GM18870 (cell line): ENCODE measurements at regions not wholly inside any gene's neighbourhood (a gene's known extent, or its start where the extent isn't known, plus 50 kb on each side); places are given as distances from the start of the nearest gene placed in this dataset.

Experiments used
- ATAC-seq: cut with Tn5 transposase; IDR thresholded peaks from one replicate; pipeline ENCODE4 v1.9.1; 2021; ENCODE audit warnings: moderate library complexity; ENCODE audit not compliant: unreplicated experiment

- no peak for ATAC-seq
These were observed 511.8 kb upstream of the NBEA start for GRCh38 chr13:34430294-34430693.

GRCh38 chr13:34431827-34432581, 510.1 kb upstream of the NBEA start:
- no peak for ATAC-seq

GRCh38 chr13:34435338-34435737, 506.7 kb upstream of the NBEA start:
- ATAC-seq = no peak

DNA sequence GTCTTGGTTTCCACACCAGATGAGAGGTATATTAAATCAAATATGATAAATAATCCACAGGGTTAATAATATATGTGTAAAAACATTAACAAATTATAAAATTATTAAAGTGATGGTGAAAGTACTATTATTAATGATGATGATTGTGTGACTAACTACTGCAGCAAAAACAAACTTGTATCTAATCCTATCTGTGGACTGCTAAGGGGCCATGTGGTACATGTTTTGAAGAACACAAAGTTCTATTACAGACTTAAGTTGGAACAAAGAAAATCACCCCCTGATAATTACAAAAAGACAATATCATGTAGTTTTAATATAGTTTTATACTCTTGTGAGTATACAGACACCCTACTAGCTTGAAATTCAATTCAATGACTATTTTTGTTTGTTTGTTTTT, 504.2 kb upstream of the NBEA start:
- no peak for ATAC-seq

GRCh38 chr13:34452831-34453230, 489.2 kb upstream of the NBEA start:
- ATAC-seq = no peak

- ATAC-seq = no peak
These were observed 483.0 kb upstream of the NBEA start for GRCh38 chr13:34458756-34459715.

DNA sequence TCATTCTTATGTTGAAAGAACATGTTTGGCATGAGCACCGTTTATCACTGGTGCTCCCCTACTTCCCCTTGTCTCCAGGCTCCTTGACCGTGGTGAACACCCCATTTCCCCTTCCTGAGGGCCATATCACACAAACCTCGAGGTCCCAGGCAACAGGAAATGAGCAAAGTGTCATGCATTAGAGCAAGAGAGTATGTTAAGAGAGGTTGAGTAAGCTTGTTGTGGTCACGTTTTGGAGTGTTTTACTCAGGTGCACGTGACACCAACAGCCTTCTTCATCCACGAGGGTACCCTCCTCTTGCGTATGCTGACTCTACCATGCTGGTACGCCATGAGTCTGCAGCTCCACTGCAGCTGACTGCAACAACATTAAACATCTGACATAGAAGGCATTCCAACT, 482.2 kb upstream of the NBEA start:
- ATAC-seq = no peak

DNA sequence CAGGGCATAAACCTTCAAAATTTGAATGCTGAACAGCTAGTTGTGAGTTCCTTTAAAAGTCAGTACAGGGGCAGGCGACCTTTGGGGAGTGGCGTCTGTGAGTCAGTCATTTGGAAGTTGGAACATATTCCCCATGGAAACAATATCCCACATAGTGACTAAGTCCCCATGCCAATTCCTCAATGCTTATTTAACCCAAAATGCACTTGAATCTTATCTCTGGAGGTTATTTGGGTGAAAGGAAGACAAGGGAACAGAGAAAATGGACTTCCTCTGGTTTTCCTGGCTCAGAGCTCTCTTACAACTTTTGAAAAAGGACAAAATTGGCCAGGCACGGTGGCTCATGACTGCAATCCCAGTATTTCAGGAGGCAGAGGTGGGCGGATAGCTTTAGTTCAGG, 479.2 kb upstream of the NBEA start:
- no peak for ATAC-seq

GRCh38 chr13:34464011-34464410, 478.1 kb upstream of the NBEA start:
- no peak for ATAC-seq

DNA sequence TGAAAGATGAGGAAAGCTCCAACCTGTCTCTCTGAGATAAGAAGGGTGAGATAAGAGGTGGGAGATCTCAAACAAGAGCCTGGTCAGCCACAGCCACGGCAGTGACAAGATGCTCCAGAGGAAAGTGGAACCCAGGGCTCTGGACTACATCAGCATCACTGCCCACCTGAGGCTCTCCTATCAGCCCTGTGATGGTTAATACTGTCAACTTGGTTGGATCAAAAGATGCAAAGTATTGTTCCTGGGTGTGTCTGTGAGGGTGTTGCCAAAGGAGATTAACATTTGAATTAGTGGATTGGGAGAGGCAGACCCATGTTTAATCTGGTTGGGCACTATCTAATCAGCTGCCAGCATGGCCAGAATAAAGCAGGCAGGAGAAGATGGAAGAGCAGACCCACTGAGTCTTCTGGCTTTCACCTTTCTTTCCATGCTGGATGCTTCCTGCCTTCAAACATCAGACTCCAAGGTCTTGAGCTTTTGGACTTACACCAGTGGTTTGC, 476.6 kb upstream of the NBEA start:
- no peak for ATAC-seq

- no peak for ATAC-seq
These were observed 475.8 kb upstream of the NBEA start for GRCh38 chr13:34466301-34466700.

DNA sequence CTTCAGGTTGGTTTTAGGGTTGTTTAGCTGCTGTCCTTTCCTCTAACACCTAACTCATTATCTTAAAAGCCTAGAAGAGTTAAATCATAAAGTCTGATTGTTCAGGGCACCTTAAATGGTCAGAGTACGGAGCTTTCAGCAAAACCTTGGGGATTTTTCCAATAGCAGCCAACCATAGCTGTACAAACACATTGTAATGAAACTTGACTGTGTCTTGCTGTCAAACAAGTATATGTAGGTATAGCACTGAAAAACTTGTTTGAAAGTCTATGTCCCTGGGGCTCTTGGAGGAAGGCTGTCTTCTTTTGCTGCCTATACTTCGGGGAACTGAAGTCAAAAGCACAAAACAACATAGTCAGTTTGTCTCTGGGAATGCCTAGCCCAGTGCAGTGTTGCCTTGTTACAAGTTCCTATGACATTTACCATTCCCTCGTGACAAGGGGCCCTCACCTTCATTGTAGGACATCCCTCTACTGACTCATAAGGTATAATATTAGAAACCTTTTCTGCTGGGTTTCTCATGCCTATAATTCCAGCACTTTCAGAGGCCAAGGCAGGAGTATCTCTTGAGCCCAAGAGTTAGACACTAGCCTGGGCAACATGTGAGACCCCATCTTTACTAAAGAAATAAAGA, 474.5 kb upstream of the NBEA start:
- no peak for ATAC-seq

- ATAC-seq = no peak
These were observed 472.7 kb upstream of the NBEA start for GRCh38 chr13:34469196-34469986.

DNA sequence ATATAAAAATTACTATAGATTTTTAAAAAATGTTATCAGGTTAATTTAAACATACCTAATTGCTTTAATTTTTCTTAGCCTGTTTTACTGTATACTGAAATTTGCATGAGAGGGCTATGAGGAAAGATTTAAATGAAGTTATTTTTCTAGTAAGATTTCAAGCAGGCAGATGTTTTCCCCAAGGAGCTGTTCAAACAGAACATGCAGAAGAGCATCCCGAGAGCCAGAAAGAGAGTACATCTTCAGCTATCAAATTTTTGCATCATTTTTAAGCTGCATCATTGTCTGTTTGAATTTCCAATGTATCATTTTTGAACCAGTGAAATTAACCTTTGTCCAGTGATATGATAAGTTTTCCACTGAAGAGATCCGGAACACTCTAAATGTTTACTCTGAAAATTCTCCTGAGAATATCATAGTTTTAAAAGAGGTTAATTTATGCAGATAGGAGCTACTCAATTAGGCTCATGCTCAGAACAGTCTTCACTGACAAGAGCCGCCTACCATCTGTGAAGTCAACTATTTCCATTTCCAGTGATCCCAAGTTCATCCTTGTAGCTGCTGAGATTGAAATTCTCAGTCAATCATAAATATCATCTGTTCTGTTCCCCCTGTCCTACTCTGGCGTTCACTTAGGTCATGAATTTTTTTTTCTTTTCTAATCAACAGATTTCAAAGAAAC, 467.7 kb upstream of the NBEA start:
- ATAC-seq = no peak

DNA sequence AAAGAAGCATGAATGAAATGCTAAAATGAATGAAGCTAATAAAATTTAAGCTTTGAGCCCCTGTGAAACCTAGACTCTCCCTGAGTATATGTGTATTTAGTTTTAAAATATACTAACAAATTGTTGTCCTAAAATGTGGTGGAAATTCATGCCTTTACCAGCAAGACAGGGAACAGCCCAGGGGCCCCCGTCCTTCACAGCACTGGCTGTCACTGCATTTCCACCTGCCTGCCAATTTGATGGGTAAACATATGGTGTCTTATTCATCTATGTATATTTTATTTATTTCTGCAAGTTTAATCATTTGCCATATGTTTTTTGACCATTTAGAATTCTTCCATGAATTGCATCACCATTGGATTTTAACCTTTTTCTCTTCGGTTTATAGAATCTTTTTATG, 463.7 kb upstream of the NBEA start:
- no peak for ATAC-seq

DNA sequence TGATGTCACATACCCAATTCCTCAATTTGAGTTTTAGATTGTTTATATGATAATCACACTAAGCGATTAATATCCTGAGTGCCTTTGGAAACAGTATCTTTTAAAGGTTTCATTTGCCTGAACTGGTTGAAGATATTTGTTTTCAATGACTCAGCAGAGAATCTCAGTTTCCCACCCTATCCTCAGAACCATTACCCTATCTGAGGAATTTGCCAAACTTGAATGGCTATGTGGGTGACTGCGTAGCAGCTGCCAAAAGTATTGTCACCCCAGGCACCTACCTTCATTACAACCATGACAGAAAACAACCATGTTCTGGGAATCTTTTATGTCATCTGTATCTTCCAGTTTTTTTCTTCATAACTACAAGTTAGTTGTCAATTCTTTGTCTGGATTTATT, 440.1 kb upstream of the NBEA start:
- no peak for ATAC-seq

DNA sequence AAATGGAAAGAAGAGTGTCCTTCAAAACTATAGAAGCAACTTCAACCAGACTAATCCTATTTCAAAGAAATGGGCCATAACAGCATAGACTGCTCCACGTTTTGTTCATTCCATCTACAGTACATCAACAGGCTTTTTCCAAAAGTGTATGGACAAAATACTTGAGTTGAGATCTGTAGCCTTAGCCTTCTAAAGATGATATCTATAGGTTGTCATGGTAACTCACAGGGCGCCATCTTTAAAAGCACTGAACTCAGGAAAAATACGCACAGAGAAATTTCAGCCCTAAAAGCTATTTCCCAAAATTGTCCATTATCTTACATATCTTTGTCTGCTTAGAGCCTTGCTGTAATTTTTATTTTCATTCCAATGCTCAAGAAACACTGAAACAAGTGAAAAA, 439.4 kb upstream of the NBEA start:
- no peak for ATAC-seq

GRCh38 chr13:34506796-34507195, 435.3 kb upstream of the NBEA start:
- no peak for ATAC-seq

- no peak for ATAC-seq
These were observed 434.4 kb upstream of the NBEA start for GRCh38 chr13:34507630-34508029.

- ATAC-seq = no peak
These were observed 429.3 kb upstream of the NBEA start for GRCh38 chr13:34512817-34513216.
